HepG2 (cell line): ENCODE measurements at regions not wholly inside any gene's neighbourhood (a gene's known extent, or its start where the extent isn't known, plus 50 kb on each side); places are given as distances from the start of the nearest gene placed in this dataset.

Experiments used
- ARID5B ChIP-seq: IDR thresholded peaks from 2 replicates; pipeline ENCODE4 v1.4.0; 2020; ENCODE audit warnings: mild to moderate bottlenecking, missing genetic modification reagents
- BCLAF1 ChIP-seq: fragments of 450-650 bp; IDR thresholded peaks from 2 replicates; pipeline ENCODE4 v1.6.1; 2017; ENCODE audit warnings: mild to moderate bottlenecking
- CHCHD3 ChIP-seq: sonication (generic); formaldehyde crosslinking; IDR thresholded peaks from 2 replicates; pipeline ENCODE4 v1.8.0; 2022; ENCODE audit warnings: mild to moderate bottlenecking, missing genetic modification reagents, moderate library complexity
- FOSL2 ChIP-seq: sonication (generic); formaldehyde crosslinking; IDR thresholded peaks from 2 replicates; pipeline ENCODE4 v1.4.0; 2020; ENCODE audit warnings: missing genetic modification reagents
- GABPB1 ChIP-seq: IDR thresholded peaks from 2 replicates; pipeline ENCODE4 v1.6.1; 2016; ENCODE audit warnings: mild to moderate bottlenecking, missing genetic modification reagents, moderate library complexity, missing compliant biosample characterization
- KDM5B ChIP-seq: sonication (generic); formaldehyde crosslinking; IDR thresholded peaks from 2 replicates; pipeline ENCODE4 v1.4.0; 2020; ENCODE audit warnings: missing genetic modification reagents, mild to moderate bottlenecking, borderline replicate concordance
- RARA ChIP-seq: IDR thresholded peaks from 2 replicates; pipeline ENCODE4 v1.6.1; 2016; ENCODE audit warnings: missing genetic modification reagents, missing compliant biosample characterization
- RCOR2 ChIP-seq: IDR thresholded peaks from 2 replicates; pipeline ENCODE4 v1.6.1; 2016; ENCODE audit warnings: missing biosample characterization, missing genetic modification reagents
- SUZ12 ChIP-seq: fragments of 150-350 bp; IDR thresholded peaks from 2 replicates; pipeline ENCODE4 v1.6.1; 2014; ENCODE audit warnings: low read depth, low read length
- THAP11 ChIP-seq: IDR thresholded peaks from 2 replicates; pipeline ENCODE4 v1.6.1; 2016; ENCODE audit warnings: missing biosample characterization, missing genetic modification reagents
- TOPORS ChIP-seq: sonication (generic); formaldehyde crosslinking; IDR thresholded peaks from 2 replicates; pipeline ENCODE4 v1.8.0; 2023; ENCODE audit warnings: mild to moderate bottlenecking, missing genetic modification reagents
- ZBTB1 ChIP-seq: sonication (generic); formaldehyde crosslinking; IDR thresholded peaks from 2 replicates; pipeline ENCODE4 v1.4.0; 2020; ENCODE audit warnings: missing genetic modification reagents, borderline replicate concordance
- ZFP36L2 ChIP-seq: sonication (generic); formaldehyde crosslinking; IDR thresholded peaks from 2 replicates; pipeline ENCODE4 v1.4.0; 2020; ENCODE audit warnings: missing genetic modification reagents
- ZKSCAN1 ChIP-seq: fragments of 150-350 bp; IDR thresholded peaks from 2 replicates; pipeline ENCODE4 v1.6.1; 2014; ENCODE audit warnings: low read length
- ZNF225 ChIP-seq: sonication (generic); formaldehyde crosslinking; IDR thresholded peaks from 2 replicates; pipeline ENCODE4 v1.4.0; 2020; ENCODE audit warnings: mild to moderate bottlenecking, missing genetic modification reagents
- ZNF414 ChIP-seq: sonication (generic); formaldehyde crosslinking; IDR thresholded peaks from 2 replicates; pipeline ENCODE4 v1.5.0; 2020; ENCODE audit warnings: missing genetic modification reagents
- ZNF576 ChIP-seq: sonication (generic); formaldehyde crosslinking; IDR thresholded peaks from 2 replicates; pipeline ENCODE4 v1.4.0; 2020; ENCODE audit warnings: mild to moderate bottlenecking, missing genetic modification reagents
- ZNF777 ChIP-seq: sonication (generic); formaldehyde crosslinking; IDR thresholded peaks from 2 replicates; pipeline ENCODE4 v1.4.0; 2020; ENCODE audit warnings: missing genetic modification reagents
- TF ChIP-seq, protein P1 (sequence below): sonication (generic); formaldehyde crosslinking; IDR thresholded peaks from 2 replicates; pipeline ENCODE4 v1.8.0; 2022; ENCODE audit warnings: missing genetic modification reagents, mild to moderate bottlenecking, borderline replicate concordance
- TF ChIP-seq, protein P2 (sequence below): sonication (generic); formaldehyde crosslinking; IDR thresholded peaks from 2 replicates; pipeline ENCODE4 v1.4.0; 2020; ENCODE audit warnings: low read depth, mild to moderate bottlenecking, missing genetic modification reagents

GRCh38 chr19:5403968-5404640 lies 51.1 kb upstream of the ZNRF4 start (continued):
- TF ChIP-seq, protein P1, sequence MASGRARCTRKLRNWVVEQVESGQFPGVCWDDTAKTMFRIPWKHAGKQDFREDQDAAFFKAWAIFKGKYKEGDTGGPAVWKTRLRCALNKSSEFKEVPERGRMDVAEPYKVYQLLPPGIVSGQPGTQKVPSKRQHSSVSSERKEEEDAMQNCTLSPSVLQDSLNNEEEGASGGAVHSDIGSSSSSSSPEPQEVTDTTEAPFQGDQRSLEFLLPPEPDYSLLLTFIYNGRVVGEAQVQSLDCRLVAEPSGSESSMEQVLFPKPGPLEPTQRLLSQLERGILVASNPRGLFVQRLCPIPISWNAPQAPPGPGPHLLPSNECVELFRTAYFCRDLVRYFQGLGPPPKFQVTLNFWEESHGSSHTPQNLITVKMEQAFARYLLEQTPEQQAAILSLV (CRISPR knock-in tag) = 0 out of 2 replicates have a peak, but pooled peaks have one; percentile 48
- TF ChIP-seq ZFP36L2 (CRISPR knock-in tag) = peak; percentile 97
- TF ChIP-seq FOSL2 (CRISPR knock-in tag) = peak; percentile 58
- TF ChIP-seq, protein P2, sequence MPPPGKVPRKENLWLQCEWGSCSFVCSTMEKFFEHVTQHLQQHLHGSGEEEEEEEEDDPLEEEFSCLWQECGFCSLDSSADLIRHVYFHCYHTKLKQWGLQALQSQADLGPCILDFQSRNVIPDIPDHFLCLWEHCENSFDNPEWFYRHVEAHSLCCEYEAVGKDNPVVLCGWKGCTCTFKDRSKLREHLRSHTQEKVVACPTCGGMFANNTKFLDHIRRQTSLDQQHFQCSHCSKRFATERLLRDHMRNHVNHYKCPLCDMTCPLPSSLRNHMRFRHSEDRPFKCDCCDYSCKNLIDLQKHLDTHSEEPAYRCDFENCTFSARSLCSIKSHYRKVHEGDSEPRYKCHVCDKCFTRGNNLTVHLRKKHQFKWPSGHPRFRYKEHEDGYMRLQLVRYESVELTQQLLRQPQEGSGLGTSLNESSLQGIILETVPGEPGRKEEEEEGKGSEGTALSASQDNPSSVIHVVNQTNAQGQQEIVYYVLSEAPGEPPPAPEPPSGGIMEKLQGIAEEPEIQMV = peak; percentile 47; the same call in 1 of the 2 replicates
- TF ChIP-seq ZNF777 (CRISPR knock-in tag) = peak; percentile 71; the same call in 1 of the 2 replicates
- TF ChIP-seq TOPORS (CRISPR knock-in tag) = no peak
- no peak for TF ChIP-seq CHCHD3 (CRISPR knock-in tag)
- no peak for TF ChIP-seq SUZ12
- TF ChIP-seq GABPB1 (CRISPR knock-in tag) = peak; percentile 32; the same call in 1 of the 2 replicates
- peak; percentile 45; the same call in 1 of the 2 replicates for TF ChIP-seq ZNF225
- TF ChIP-seq BCLAF1 = no peak
- TF ChIP-seq RCOR2 (CRISPR knock-in tag) = no peak
- TF ChIP-seq ZNF414 = no peak
- TF ChIP-seq RARA (CRISPR knock-in tag) = peak; percentile 75
- TF ChIP-seq KDM5B (CRISPR knock-in tag) = peak; percentile 28; the same call in 1 of the 2 replicates
- TF ChIP-seq ZKSCAN1 = no peak
- peak; percentile 64; the same call in 1 of the 2 replicates for TF ChIP-seq THAP11 (CRISPR knock-in tag)
- no peak for TF ChIP-seq ZNF576 (CRISPR knock-in tag)
- peak; percentile 72; the same call in 1 of the 2 replicates for TF ChIP-seq ARID5B
- TF ChIP-seq ZBTB1 (CRISPR knock-in tag) = peak; percentile 67; the same call in 1 of the 2 replicates
